ENCODE measurements at regions not wholly inside any gene's neighbourhood (a gene's known extent, or its start where the extent isn't known, plus 50 kb on each side); places are given as distances from the start of the nearest gene placed in this dataset.

DNA sequence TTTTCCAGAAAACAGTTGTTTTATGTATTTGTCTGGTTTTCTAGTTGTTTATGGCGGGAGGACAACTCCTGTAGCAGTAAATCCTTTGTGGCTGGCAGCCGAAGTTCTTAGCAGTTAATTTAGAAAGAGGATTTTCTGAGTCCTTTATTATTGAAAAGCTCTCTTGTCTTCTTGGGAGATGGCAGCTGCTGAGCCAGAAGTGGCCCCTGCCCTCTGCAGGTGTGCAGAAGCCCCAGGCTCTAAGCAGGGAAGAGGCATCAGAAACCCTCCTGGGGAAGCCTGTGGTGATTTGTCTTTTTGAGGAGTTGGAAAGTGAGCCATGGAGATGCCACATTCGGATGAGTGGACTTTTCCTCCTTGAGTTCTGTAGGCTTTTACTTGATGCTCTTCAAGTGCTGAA is 106.3 kb downstream of the GLRX3 start:
- Histone ChIP-seq H3K4me2 (ENCODE audit: low read length) (no peak overlapping the region), H3K4me1 (ENCODE audit: insufficient read depth, low read length, severe bottlenecking) (no peaks in the 10 kb centered on the region), H3K36me3 (ENCODE audit: insufficient read depth, low read length) (no peaks in the 10 kb centered on the region), H3F3A (ENCODE audit: insufficient read depth, low read length) (no peaks in the 10 kb centered on the region), H3K9me2 (ENCODE audit: low read depth, low read length) (no peaks in the 10 kb centered on the region), H3K9ac (ENCODE audit: low read length) (no peak overlapping the region), H3K27me3 (ENCODE audit: insufficient read depth, low read length) (no peaks in the 10 kb centered on the region), H3K27ac (ENCODE audit: low read depth, low read length, poor library complexity, severe bottlenecking) (no peak overlapping the region), H3K4me3 (ENCODE audit: low read depth, low read length, poor library complexity, severe bottlenecking) (no peak overlapping the region), H2AFZ (ENCODE audit: low read length) (no peak overlapping the region), H3K79me2 (ENCODE audit: insufficient read depth, low read length) (no peaks in the 10 kb centered on the region), H3K9me3 (ENCODE audit: low read length) (no peaks in the 10 kb centered on the region), H4K20me1 (ENCODE audit: insufficient read depth, low read length) (no peaks in the 10 kb centered on the region)
- TF ChIP-seq EZH2 (IDR thresholded peaks at IDR 0.05; ENCODE audit: borderline replicate concordance, low read length): no peak
- TF ChIP-seq, protein P1, sequence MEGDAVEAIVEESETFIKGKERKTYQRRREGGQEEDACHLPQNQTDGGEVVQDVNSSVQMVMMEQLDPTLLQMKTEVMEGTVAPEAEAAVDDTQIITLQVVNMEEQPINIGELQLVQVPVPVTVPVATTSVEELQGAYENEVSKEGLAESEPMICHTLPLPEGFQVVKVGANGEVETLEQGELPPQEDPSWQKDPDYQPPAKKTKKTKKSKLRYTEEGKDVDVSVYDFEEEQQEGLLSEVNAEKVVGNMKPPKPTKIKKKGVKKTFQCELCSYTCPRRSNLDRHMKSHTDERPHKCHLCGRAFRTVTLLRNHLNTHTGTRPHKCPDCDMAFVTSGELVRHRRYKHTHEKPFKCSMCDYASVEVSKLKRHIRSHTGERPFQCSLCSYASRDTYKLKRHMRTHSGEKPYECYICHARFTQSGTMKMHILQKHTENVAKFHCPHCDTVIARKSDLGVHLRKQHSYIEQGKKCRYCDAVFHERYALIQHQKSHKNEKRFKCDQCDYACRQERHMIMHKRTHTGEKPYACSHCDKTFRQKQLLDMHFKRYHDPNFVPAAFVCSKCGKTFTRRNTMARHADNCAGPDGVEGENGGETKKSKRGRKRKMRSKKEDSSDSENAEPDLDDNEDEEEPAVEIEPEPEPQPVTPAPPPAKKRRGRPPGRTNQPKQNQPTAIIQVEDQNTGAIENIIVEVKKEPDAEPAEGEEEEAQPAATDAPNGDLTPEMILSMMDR (IDR thresholded peaks at IDR 0.05; ENCODE audit: low read length): no peak

DNA sequence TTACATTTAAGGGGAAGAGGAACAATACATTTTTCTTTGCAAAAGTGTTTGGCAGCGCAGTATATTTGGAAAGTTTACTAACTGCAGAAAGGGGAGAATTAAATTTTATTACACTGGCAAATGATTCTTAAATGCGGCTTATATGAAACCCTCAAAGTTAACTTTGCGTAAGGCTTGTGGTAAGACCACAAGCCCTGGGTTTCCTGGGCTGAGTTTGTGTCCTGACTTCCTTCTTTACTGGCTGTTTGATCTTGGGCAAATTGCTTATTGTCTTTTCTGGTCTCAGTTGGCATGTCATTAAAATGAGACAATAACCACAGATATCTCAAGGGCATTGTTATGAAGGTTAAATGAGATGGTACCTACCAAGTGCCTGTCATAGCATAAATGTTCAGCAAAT is 106.8 kb downstream of the GLRX3 start:
- TF ChIP-seq EZH2 (IDR thresholded peaks at IDR 0.05; ENCODE audit: borderline replicate concordance, low read length): no peak
- TF ChIP-seq, protein P1 (IDR thresholded peaks at IDR 0.05; ENCODE audit: low read length): no peak
- Histone ChIP-seq H3K79me2 (ENCODE audit: insufficient read depth, low read length) (no peaks in the 10 kb centered on the region), H3K9me2 (ENCODE audit: low read depth, low read length) (no peaks in the 10 kb centered on the region), H4K20me1 (ENCODE audit: insufficient read depth, low read length) (no peaks in the 10 kb centered on the region), H3K4me1 (ENCODE audit: insufficient read depth, low read length, severe bottlenecking) (no peaks in the 10 kb centered on the region), H3K4me2 (ENCODE audit: low read length) (no peak overlapping the region), H3K4me3 (ENCODE audit: low read depth, low read length, poor library complexity, severe bottlenecking) (no peak overlapping the region), H3K36me3 (ENCODE audit: insufficient read depth, low read length) (no peaks in the 10 kb centered on the region), H3F3A (ENCODE audit: insufficient read depth, low read length) (no peaks in the 10 kb centered on the region), H3K9me3 (ENCODE audit: low read length) (no peaks in the 10 kb centered on the region), H3K27ac (ENCODE audit: low read depth, low read length, poor library complexity, severe bottlenecking) (no peak overlapping the region), H3K27me3 (ENCODE audit: insufficient read depth, low read length) (no peaks in the 10 kb centered on the region), H2AFZ (ENCODE audit: low read length) (no peak overlapping the region), H3K9ac (ENCODE audit: low read length) (no peak overlapping the region)

DNA sequence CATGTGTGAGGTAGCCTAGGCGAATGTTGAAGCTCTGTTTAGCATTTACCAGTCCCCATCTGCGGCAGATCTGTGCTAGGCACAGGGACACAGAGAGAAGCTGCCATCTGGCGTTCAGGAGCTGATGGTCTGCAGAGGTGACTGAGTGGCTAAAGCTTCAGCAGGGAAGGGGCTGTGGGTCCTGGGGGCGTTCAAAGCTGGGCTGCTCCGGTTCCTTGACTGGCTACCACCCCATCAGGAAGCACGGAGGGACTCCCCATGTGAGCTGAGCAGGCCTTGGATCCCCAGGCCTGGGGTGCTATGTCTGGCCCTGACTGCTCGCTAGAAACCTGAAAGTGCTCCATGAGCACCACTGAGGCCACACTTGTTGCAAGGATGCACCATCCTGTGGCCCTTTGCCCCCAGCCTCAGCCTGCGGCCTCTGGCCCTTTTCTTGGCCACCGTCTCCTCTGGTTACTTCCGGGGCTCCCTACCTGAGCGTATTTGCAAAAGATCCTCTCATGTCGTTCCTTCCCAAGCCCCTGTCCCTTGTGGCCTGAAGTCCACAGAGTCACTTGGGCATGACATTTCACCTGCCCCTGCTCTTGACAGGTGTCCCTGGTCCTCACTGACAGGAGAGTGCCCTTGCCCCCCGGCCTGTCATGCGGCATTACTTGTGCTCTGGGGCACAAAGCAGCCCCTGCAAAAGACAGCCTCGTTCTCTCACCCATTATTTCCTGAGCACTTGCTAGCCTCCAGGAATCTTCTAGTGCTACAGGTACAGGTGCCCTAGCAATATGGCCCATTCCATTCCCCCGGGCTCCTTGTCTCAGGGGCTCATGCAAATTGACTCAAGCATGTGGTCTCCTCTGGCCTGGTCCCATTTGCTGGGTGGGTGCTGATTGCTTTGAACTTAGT is 108.1 kb downstream of the GLRX3 start:
- H3F3A ChIP-seq (ENCODE audit: insufficient read depth, low read length): no peaks in the 10 kb centered on the region
- no peaks in the 10 kb centered on the region for H3K4me1 ChIP-seq (ENCODE audit: insufficient read depth, low read length, severe bottlenecking)
- H3K27ac ChIP-seq (ENCODE audit: low read depth, low read length, poor library complexity, severe bottlenecking): no peak overlapping the region
- H2AFZ ChIP-seq (ENCODE audit: low read length): no peak overlapping the region
- H3K4me2 ChIP-seq (ENCODE audit: low read length): no peak overlapping the region
- no peaks in the 10 kb centered on the region for H3K9me2 ChIP-seq (ENCODE audit: low read depth, low read length)
- H3K4me3 ChIP-seq (ENCODE audit: low read depth, low read length, poor library complexity, severe bottlenecking): no peak overlapping the region
- H4K20me1 ChIP-seq (ENCODE audit: insufficient read depth, low read length): no peaks in the 10 kb centered on the region
- no peaks in the 10 kb centered on the region for H3K79me2 ChIP-seq (ENCODE audit: insufficient read depth, low read length)
- no peaks in the 10 kb centered on the region for H3K36me3 ChIP-seq (ENCODE audit: insufficient read depth, low read length)
- TF ChIP-seq EZH2 (IDR thresholded peaks at IDR 0.05; ENCODE audit: borderline replicate concordance, low read length): no peak
- TF ChIP-seq, protein P1 (IDR thresholded peaks at IDR 0.05; ENCODE audit: low read length): no peak
- no peaks in the 10 kb centered on the region for H3K27me3 ChIP-seq (ENCODE audit: insufficient read depth, low read length)
- no peak overlapping the region for H3K9ac ChIP-seq (ENCODE audit: low read length)
- H3K9me3 ChIP-seq (ENCODE audit: low read length): no peaks in the 10 kb centered on the region
